Activated gamma-delta T cell treated with anti-CD3 and anti-CD28 coated beads, Interleukin-2, amount 50 U/mL, for 16 hours (primary cell): ENCODE measurements at regions not wholly inside any gene's neighbourhood (a gene's known extent, or its start where the extent isn't known, plus 50 kb on each side); places are given as distances from the start of the nearest gene placed in this dataset.
"Not testable (repeated sequence)": the region's sequence is repeated elsewhere in the genome, so short reads cannot be mapped to it uniquely, and the experiment has no call there.

Source experiments
- DNase-seq: peaks from one replicate; pipeline ENCODE4 v3.0.0-alpha.2; 2020; ENCODE audit warnings: low read depth

DNA sequence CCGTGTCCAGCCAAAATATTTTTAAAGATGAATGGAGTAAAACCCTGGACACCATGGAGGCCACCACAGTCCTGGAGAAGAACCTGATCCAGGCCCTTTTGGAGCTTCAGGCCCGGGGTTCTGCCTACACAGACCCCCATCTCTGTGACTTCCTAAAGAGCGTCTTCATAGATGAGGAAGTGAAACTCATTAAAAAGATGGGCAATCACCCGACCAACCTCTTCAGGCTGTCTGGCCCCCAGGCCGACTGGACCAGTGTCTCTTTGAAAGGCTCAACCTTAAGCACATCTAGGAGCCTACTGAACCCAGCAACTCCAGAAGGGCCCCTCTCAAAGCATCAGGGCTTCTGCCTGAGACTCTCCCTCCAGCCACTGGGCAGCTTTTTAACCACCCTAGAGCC lies 107.9 kb upstream of the FAM174B start:
- no peak for DNase-seq

GRCh38 chr15:92768131-92768530 lies 112.6 kb upstream of the FAM174B start:
- DNase-seq, result not testable (repeated sequence)

DNA sequence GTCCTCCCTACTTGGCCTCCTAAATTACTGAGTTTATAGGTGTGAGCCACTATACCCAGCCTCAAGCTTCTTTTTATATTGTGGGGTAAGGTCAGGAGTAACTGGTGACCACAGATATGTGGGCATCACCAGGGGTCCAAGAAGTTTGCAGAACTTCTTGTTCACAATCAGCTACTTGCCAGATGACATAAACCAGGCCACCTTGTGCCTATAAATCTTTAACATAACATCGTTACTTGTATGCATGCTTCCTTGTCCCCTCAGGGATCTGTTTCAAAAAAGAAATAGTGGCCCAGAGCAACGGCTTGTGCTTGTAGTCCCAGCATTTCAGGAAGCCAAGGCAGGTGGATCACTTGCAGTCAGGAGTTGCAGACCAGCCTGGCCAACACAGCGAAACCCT lies 115.1 kb upstream of the FAM174B start:
- DNase-seq, result no peak

DNA sequence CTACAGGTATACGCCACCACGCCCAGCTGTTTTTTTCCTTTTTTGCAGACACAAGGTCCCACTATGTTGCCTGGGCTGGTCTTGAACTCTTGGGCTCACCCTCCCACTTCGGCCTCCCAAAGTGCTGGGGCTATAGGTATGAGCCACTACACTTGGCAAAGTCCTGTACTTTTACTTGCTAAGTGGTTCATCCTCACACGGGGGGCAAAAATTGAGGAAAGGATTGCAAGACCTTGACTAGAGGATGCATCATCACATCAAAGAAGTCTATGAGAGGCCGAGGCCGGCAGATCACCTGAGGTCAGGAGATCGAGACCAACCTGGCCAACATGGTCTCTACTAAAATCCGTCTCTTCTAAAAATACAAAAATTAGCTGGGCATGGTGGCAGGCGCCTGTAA lies 116.5 kb upstream of the FAM174B start:
- DNase-seq, result no peak

- no peak for DNase-seq
These were observed 117.2 kb upstream of the FAM174B start for GRCh38 chr15:92772626-92773244.

DNA sequence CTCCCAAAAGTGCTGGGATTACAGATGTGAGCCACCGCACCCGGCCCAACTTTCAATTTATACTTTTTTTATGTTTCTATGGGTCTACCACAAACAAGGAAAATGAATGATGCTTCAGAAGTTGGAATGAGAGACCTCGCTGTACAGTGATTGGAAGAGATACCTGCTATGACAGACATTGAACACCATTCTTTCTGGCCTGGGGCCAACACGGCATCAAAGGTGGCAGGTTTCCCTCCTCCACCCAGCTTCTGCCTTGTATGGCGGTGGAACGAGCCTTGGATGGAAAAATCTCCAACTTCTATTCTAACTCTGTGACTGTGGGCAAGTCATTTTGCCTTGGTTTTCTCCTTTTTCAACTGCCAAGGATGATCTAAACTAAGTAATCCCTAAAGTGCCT lies 117.8 kb upstream of the FAM174B start:
- no peak for DNase-seq

DNA sequence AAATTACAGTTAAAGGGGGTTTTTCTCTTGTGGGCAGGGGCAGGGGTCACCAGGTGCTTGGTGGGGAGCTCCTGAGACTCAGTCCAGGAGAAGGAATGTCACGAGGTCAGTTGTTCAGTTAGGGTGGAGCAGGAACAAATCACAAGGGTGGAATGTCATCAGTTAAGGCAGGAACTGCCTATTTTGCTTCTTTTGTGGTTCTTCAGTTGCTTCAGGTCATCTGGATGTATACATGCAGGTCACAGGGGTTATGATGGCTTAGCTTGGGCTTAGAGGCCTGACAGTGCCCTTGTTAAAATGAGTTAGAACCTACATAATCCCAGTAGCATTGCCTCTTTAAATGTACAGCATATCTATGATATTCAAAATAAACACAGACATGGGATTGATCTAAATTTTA lies 120.2 kb upstream of the CHD2 start:
- no peak for DNase-seq

DNA sequence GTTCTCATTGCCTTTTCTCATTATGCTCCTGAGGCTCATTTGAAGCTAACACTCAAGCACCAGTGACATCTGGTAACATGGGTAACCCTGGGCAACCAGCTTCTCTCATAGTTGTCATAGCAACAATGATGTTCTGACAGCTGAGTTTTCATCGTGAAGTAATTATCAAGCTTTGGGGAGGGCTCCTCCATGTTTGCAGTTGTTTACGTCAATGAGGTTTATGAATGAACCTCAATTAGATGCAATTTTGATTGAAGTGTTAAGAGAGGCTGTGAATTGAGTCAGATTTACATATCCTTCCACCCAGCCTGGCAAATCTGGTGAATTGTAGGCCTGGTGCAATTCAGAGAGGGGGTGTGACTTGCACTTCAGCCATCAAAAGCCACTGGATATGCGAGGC lies 119.3 kb upstream of the CHD2 start:
- no peak for DNase-seq

DNA sequence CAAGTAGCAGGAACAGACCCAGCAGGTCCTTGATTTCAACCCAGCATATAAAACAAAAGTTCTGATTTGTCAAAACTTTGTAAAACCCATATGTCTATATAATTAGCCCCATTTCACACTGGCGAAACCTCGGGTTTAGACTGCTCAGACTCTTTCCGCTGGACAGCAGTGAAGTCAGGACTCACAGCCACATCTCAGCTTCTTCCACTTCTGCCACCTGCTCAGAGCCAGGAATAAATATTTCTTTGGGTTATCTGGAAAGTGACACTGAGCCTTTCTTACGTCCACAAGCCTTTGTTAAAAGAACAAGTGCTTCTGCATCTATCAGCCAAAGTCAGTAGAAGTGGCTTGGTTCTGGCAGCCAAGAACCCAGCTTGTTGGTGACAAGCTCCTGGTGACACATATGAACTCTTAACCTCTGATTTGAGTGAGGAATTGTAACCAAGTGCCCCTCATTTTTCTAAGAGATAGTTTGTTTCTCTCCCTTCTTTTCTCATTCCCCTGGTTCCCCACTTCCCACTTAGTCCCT lies 118.1 kb upstream of the CHD2 start:
- DNase-seq, result no peak

DNA sequence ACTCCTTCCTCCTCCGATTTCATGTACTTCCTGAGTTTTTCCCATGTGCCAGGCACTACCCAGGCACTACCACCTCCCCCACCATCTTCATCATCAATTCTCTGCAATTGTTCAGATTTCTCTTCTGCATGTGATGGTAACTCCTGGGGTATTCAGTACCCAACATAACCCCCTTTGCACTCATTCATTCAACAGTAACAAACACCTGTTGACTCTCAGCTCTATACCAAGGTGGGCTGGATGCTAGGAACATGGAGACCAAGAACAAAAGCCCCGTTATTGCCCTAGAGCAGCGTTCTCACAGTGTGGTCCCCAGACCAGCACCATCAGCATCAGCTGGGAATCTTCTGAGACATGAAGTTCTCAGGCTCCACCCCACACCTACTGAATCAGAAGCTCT lies 113.0 kb upstream of the CHD2 start:
- no peak for DNase-seq

GRCh38 chr15:92788196-92788595 lies 111.9 kb upstream of the CHD2 start:
- no peak for DNase-seq

DNA sequence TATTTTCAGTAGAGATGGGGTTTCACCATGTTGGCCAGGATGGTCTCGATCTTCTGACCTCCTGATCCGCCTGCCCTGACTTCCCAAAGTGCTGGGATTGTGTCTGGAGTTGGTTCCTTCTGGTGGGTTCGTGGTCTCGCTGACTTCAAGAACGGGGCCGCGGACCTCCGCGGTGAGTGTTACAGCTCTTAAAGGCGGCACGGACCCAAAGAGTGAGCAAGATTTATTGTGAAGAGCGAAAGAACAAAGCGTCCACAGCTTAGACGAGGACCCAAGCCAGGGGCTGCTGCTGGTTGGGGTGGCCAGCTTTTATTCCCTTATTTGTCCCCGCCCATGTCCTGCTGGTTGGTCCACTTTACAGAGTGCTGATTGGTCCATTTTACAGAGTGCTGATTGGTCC lies 111.3 kb upstream of the CHD2 start:
- DNase-seq, result not testable (repeated sequence)

DNA sequence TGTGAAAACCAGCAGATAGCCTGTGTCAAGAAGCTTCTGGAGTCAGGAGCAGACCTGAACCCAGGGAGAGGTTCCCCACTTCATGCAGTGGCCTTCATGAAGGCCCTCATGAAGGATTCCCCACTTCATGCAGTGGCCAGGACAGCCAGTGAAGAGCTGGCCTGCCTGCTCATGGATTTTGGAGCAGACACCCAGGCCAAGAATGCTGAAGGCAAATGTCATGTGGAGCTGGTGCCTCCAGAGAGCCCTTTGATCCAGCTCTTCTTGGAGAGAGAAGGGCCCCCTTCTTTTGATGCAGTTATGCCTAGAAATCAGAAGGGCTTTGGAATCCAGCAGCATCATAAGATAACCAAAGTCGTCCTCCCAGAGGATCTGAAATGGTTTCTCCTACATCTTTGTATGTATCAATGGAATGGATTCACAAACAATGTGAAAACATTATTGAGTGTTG lies 103.9 kb upstream of the CHD2 start:
- DNase-seq, result no peak

DNA sequence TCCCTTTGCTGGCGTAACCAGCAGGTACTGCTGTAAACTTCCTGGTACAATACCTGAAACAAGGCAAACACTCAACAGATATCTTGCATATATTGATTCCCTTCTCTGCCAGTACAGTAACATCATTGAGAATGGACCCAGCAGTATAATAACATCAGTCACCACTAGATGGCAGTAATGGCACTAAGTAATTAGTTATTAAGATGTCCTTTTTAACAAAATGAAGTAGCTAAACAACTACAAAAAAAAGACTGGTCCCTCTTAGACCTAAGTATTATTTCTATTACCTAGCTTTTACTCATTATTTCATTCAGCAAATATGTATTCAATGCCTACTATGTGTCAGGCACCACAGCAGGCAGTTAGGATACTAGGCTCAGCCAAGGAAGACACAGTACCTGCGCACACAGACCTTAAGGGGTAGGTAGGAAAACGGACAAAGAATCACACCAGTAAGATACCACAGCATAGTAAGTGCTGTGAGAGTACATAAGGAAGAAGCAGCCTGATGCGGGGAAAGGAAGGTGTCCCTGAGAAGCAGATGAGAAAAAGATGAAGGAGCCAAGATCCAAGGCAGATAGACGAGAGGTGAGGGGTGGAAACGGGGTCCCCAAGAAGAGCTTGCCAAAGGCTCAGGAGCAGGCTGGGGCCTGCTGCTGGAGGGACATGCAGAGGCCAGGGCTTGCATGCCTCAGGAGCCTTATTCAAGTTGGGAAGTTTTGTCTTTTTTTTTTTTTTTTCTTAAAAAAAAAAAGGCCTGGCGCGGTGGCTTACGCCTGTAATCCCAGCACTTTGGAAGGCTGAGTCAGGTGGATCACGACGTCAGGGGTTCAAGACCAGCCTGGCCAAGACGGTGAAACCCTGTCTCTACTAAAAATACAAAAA lies 102.7 kb upstream of the CHD2 start:
- no peak for DNase-seq

DNA sequence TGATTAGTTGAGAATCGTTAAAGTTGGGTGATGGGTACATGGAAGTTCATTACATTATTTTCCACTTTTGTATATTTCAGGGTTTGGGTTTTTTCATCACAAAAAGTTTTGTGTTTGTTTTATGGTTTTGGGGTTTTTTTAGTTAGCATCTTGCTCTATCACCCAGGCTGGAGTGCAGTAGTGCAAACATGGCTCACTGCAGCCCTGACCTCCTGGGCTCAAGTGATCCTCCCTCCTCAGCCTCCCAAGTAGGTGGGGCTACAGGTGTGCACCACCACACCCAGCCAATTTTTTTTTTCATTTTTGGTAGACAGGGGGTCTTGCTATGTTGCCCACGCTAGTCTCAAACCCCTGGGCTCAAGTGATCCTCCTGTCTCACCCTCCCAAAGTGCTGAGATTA lies 100.1 kb upstream of the CHD2 start:
- DNase-seq, result no peak

DNA sequence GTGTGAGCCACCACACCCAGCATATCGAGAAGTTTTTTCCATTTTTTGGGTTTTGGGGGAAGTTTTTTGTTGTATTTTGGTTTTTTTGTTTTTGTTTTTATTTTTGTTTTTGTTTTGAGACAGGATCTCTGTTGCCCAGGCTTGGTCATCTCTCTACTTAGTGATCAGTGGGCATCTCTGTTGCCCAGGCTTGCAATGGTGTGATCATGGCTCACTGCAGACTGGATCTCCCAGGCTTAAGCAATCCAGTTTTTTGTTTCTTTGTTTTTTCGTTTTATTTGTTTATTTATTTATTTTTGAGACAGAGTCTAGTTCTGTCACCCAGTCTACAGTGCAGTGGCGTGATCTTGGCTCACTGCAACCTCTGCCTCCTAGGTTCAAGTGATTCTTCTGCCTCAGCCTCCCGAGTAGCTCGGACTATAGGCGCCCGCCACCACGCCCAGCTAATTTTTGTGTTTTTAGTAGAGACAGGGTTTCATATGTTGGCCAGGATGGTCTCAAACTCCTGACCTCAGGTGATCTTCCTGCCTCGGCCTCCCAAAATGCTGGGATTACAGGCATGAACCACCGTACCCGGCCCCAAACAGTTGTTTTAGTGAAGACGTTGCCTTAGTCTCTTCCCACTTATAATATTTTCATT lies 99.6 kb upstream of the CHD2 start:
- not testable (repeated sequence) for DNase-seq

- not testable (repeated sequence) for DNase-seq
These were observed 98.9 kb upstream of the CHD2 start for GRCh38 chr15:92801056-92801773.

- DNase-seq, result no peak
These were observed 98.2 kb upstream of the CHD2 start for GRCh38 chr15:92801774-92802464.

DNA sequence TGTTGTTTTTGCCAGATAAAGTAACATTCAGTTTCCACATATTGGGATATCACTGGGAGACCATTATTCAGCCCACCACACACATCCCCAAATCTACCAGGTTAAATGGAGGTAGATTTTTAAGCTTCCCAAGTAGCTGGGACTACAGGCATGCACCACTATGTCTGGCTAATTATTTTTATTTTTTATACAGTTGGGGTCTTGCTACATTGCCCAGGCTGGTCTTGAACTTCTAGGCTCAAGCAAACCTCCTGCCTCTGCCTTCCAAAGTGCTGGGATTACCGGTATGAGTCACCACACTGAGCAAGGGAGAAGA lies 96.6 kb upstream of the CHD2 start:
- DNase-seq, result no peak

DNA sequence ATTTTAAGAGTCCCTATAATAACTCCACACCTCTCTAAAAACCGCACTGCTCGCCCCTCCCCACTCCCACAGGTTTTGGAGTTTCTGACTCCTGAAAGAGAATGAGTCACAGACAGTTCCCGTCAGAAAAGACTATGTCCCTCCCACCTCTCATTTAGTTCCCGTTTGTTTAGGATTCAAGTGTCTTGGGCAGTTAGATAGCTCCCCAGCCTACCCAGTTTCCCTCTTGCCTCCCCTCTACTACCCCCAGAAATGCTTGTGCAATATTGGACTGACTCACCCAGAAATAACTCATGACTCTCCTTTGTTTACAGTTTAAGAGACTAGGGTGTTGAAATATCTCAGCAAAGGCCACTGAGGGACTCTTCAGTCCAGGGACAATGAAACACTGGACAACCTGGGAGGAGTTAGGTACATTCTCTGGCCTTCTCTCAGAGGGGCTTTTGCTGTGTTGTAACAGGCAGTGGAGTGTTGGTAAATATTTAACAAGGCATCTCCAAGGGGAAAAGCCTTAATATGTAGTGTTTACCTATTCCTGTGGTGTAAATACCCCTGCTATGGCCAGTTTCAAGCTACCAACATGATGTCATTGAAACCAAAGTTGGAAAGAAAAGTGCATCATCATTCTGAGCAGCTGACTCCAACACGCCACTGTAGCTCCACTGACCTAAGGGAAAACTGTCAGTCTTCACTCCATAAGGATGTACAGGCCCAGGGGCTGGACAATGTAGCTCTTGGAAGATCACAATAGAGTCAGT lies 96.1 kb upstream of the CHD2 start:
- no peak for DNase-seq

GRCh38 chr15:92804610-92804936 lies 95.6 kb upstream of the CHD2 start:
- DNase-seq, result not testable (repeated sequence)
